H9 (cell line): ENCODE measurements at regions not wholly inside any gene's neighbourhood (a gene's known extent, or its start where the extent isn't known, plus 50 kb on each side); places are given as distances from the start of the nearest gene placed in this dataset.

ENCODE experiments used
- DNase-seq: peaks from one replicate; pipeline ENCODE4 v3.0.0-alpha.2; 2017
- H2AFZ ChIP-seq: one replicate; pipeline ENCODE4 v1.6.1; 2013; ENCODE audit warnings: mild to moderate bottlenecking, low read length, control low read depth, moderate library complexity
- H2AK5ac ChIP-seq: 2 replicates; pipeline ENCODE4 v1.6.1; 2013; ENCODE audit warnings: low read length, control low read depth, mixed read lengths; ENCODE audit not compliant: insufficient read length
- H2BK120ac ChIP-seq: one replicate; pipeline ENCODE4 v1.6.1; 2013; ENCODE audit warnings: low read depth, mild to moderate bottlenecking, low read length, control low read depth, inconsistent platforms; ENCODE audit not compliant: poor library complexity, severe bottlenecking
- H2BK12ac ChIP-seq: 2 replicates; pipeline ENCODE4 v1.6.1; 2013; ENCODE audit warnings: low read length, control low read depth, mixed read lengths, low read depth; ENCODE audit not compliant: insufficient read length
- H2BK15ac ChIP-seq: 2 replicates; pipeline ENCODE4 v1.6.1; 2013; ENCODE audit warnings: low read depth, low read length, control low read depth
- H2BK20ac ChIP-seq: one replicate; pipeline ENCODE4 v1.6.1; 2013; ENCODE audit warnings: low read depth, mild to moderate bottlenecking, low read length, control low read depth, inconsistent platforms; ENCODE audit not compliant: poor library complexity, severe bottlenecking
- H2BK5ac ChIP-seq: 2 replicates; pipeline ENCODE4 v1.6.1; 2013; ENCODE audit warnings: low read length, control low read depth, mixed read lengths; ENCODE audit not compliant: insufficient read length
- H3K14ac ChIP-seq: 2 replicates; pipeline ENCODE4 v1.6.1; 2013; ENCODE audit warnings: low read length, control low read depth; ENCODE audit not compliant: insufficient read depth
- H3K18ac ChIP-seq: 2 replicates; pipeline ENCODE4 v1.6.1; 2013; ENCODE audit warnings: low read depth, mild to moderate bottlenecking, mixed read lengths, low read length, control low read depth; ENCODE audit not compliant: insufficient read length
- H3K23ac ChIP-seq: 2 replicates; pipeline ENCODE4 v1.6.1; 2013; ENCODE audit warnings: low read length, control low read depth, mixed read lengths, low read depth; ENCODE audit not compliant: insufficient read length
- H3K23me2 ChIP-seq: 2 replicates; pipeline ENCODE4 v1.6.1; 2013; ENCODE audit warnings: low read depth, mild to moderate bottlenecking, mixed read lengths, low read length, control low read depth; ENCODE audit not compliant: insufficient read length, poor library complexity, severe bottlenecking
- H3K27ac ChIP-seq: 2 replicates; pipeline ENCODE4 v1.5.1; 2013; ENCODE audit warnings: low read length, control low read depth, mixed read lengths, low read depth; ENCODE audit not compliant: insufficient read length
- H3K27me3 ChIP-seq: 2 replicates; pipeline ENCODE4 v1.6.1; 2013; ENCODE audit warnings: low read length, control low read depth, inconsistent platforms; ENCODE audit not compliant: insufficient read depth
- H3K4ac ChIP-seq: 2 replicates; pipeline ENCODE4 v1.6.1; 2013; ENCODE audit warnings: low read depth, mild to moderate bottlenecking, control low read depth, inconsistent platforms, low read length, moderate library complexity
- H3K4me1 ChIP-seq: 2 replicates; pipeline ENCODE4 v1.6.1; 2013; ENCODE audit warnings: low read length, control low read depth, inconsistent platforms; ENCODE audit not compliant: insufficient read depth
- H3K4me2 ChIP-seq: 2 replicates; pipeline ENCODE4 v1.6.1; 2013; ENCODE audit warnings: low read length, control low read depth, mixed read lengths; ENCODE audit not compliant: insufficient read length, insufficient read depth
- H3K56ac ChIP-seq: 2 replicates; pipeline ENCODE4 v1.6.1; 2013; ENCODE audit warnings: low read depth, mild to moderate bottlenecking, mixed read lengths, low read length, control low read depth; ENCODE audit not compliant: insufficient read length
- H3K79me1 ChIP-seq: 2 replicates; pipeline ENCODE4 v1.6.1; 2013; ENCODE audit warnings: low read depth, mild to moderate bottlenecking, moderate library complexity, low read length, control low read depth, inconsistent platforms; ENCODE audit not compliant: insufficient read depth, poor library complexity, severe bottlenecking
- H3K79me2 ChIP-seq: 2 replicates; pipeline ENCODE4 v1.6.1; 2013; ENCODE audit warnings: low read length, control low read depth, inconsistent platforms; ENCODE audit not compliant: insufficient read depth
- H3K9ac ChIP-seq: 2 replicates; pipeline ENCODE4 v1.6.1; 2013; ENCODE audit warnings: low read length, control low read depth, mixed read lengths; ENCODE audit not compliant: insufficient read length; ENCODE audit errors: extremely low read depth
- H3K9me3 ChIP-seq: one replicate; pipeline ENCODE4 v1.6.1; 2013; ENCODE audit warnings: low read depth, low read length, inconsistent platforms; ENCODE audit not compliant: control insufficient read depth
- H3T11ph ChIP-seq: one replicate; pipeline ENCODE4 v1.6.1; 2013; ENCODE audit warnings: mild to moderate bottlenecking, low read length, control low read depth, inconsistent platforms
- H4K20me1 ChIP-seq: one replicate; pipeline ENCODE4 v1.6.1; 2013; ENCODE audit not compliant: control insufficient read depth, insufficient read length, insufficient read depth
- H4K5ac ChIP-seq: 2 replicates; pipeline ENCODE4 v1.6.1; 2013; ENCODE audit warnings: low read depth, mild to moderate bottlenecking, mixed read lengths, low read length, control low read depth; ENCODE audit not compliant: insufficient read length
- H4K8ac ChIP-seq: replicated peaks from 2 replicates; pipeline ENCODE4 v1.6.1; 2013; ENCODE audit warnings: low read length, control low read depth, mixed read lengths, low read depth; ENCODE audit not compliant: insufficient read length
- H4K91ac ChIP-seq: 2 replicates; pipeline ENCODE4 v1.6.1; 2013; ENCODE audit warnings: low read depth, mild to moderate bottlenecking, moderate library complexity, mixed read lengths, low read length, control low read depth; ENCODE audit not compliant: insufficient read length
- H3K27ac Mint-ChIP-seq, 3 experiments: 2 replicates in 2 of 3; 3 replicates in 1 of 3; pipeline ENCODE4 v1.8.0; 2020 to 2021; ENCODE audit warnings: mixed read lengths in 3 of 3, mild to moderate bottlenecking in 1 of 3, moderate library complexity in 1 of 3
- H3K27me3 Mint-ChIP-seq: 2 replicates; pipeline ENCODE4 v1.8.0; 2021; ENCODE audit warnings: low read depth, mild to moderate bottlenecking, moderate library complexity, mixed read lengths
- H3K36me3 Mint-ChIP-seq, 3 experiments: 2 replicates in 2 of 3; 3 replicates in 1 of 3; pipeline ENCODE4 v1.8.0; 2020 to 2021; ENCODE audit warnings: low read depth in 3 of 3, mixed read lengths in 3 of 3; ENCODE audit not compliant: insufficient read depth in 1 of 3
- H3K4me1 Mint-ChIP-seq, 2 experiments: 2 replicates each; pipeline ENCODE4 v1.8.0; 2020; ENCODE audit warnings: mixed read lengths in 2 of 2
- H3K4me3 Mint-ChIP-seq, 2 experiments: 2 replicates in 1 of 2; 3 replicates in 1 of 2; pipeline ENCODE4 v1.8.0; 2020 to 2021; ENCODE audit warnings: mild to moderate bottlenecking in 2 of 2, mixed read lengths in 2 of 2, moderate library complexity in 1 of 2
- H3K9me3 Mint-ChIP-seq, 2 experiments: 2 replicates in 1 of 2; 3 replicates in 1 of 2; pipeline ENCODE4 v1.8.0; 2020; ENCODE audit warnings: mild to moderate bottlenecking in 2 of 2, mixed read lengths in 2 of 2, moderate library complexity in 1 of 2
- WGBS: extraction: QIAGEN DNeasy Blood & Tissue Kit; methylation state at CpG from one replicate; pipeline ENCODE4 v1.1.7; 2013; ENCODE audit warnings: missing lambda C conversion rate, low lambda C conversion rate, mixed read lengths; ENCODE audit not compliant: insufficient read length; ENCODE audit errors: extremely low coverage; 5-methylcytosine and 5-hydroxymethylcytosine counted together
- TF ChIP-seq, protein P1 (sequence below): fragments of 200-600 bp; sonication (generic); conservative IDR thresholded peaks from 3 replicates; pipeline ENCODE4 v1.8.0; 2021; ENCODE audit warnings: antibody characterized with exemption, mild to moderate bottlenecking

DNA sequence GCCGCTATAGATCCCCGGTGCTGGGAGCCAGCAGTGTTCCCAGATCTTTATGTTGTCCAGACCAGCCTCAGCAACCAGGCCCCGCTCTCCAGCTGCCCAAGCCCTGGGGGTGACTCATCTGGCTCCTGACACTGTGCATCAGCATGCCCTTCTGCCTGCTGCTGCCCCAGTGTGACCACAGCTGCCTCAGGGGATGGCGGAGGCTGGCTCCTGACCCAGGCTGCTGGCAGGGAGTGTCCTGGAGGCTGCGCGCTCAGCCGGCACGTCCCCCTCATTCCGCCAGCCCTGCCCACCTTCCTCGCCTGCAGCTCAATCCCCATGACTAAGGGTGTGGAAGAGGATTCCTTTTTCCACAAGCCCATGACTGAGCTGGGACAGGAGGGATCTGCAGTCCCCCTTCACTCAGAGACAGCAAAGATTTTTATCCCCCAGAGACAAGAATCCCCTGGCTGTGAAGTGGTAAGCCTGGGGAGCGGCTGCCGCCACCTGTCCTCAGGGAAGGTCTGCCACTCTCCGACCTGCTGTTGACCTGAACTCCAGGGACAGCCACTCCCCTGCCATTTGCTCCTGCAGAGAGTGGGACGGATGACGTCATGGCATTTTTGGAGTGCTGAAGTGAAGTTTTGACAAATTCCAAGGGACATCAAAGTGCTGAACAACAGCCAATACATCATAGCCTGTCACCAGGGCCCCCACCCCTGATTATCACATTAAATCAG lies 182.8 kb upstream of the BMPER start:
- Histone ChIP-seq H2BK5ac (no peak overlapping the region), H3K4ac (no peak overlapping the region), H3K23ac (no peak overlapping the region), H3K23me2 (no peaks in the 10 kb centered on the region), H3K56ac (no peak overlapping the region), H3K9ac (no peak overlapping the region), H2AFZ (no peak overlapping the region), H2BK12ac (no peak overlapping the region), H4K5ac (no peak overlapping the region), H2BK120ac (no peak overlapping the region), H3K4me2 (no peak overlapping the region), H4K20me1 (no peaks in the 10 kb centered on the region), H3T11ph (no peak overlapping the region), H3K4me1 (peaks cover 3% of the 10 kb centered on the region; the same call in 1 of the 2 replicates), H4K8ac (no peak overlapping the region), H2AK5ac (no peak overlapping the region), H3K27ac (no peak overlapping the region), H3K18ac (no peak overlapping the region), H4K91ac (no peak overlapping the region), H3K79me2 (no peaks in the 10 kb centered on the region), H3K9me3 (no peaks in the 10 kb centered on the region), H3K14ac (no peak overlapping the region), H3K79me1 (no peaks in the 10 kb centered on the region), H2BK15ac (no peak overlapping the region), H3K27me3 (no peaks in the 10 kb centered on the region), H2BK20ac (no peak overlapping the region)
- TF ChIP-seq, protein P1, sequence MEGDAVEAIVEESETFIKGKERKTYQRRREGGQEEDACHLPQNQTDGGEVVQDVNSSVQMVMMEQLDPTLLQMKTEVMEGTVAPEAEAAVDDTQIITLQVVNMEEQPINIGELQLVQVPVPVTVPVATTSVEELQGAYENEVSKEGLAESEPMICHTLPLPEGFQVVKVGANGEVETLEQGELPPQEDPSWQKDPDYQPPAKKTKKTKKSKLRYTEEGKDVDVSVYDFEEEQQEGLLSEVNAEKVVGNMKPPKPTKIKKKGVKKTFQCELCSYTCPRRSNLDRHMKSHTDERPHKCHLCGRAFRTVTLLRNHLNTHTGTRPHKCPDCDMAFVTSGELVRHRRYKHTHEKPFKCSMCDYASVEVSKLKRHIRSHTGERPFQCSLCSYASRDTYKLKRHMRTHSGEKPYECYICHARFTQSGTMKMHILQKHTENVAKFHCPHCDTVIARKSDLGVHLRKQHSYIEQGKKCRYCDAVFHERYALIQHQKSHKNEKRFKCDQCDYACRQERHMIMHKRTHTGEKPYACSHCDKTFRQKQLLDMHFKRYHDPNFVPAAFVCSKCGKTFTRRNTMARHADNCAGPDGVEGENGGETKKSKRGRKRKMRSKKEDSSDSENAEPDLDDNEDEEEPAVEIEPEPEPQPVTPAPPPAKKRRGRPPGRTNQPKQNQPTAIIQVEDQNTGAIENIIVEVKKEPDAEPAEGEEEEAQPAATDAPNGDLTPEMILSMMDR, result no peak
- peaks cover 2% of the 10 kb centered on the region for H3K27me3 Mint-ChIP-seq
- DNase-seq, result peak; percentile 43
- no peak overlapping the region for H3K27ac Mint-ChIP-seq
- H3K9me3 Mint-ChIP-seq, result no peaks in the 10 kb centered on the region; a peak in 1 of 5 replicates
- H3K36me3 Mint-ChIP-seq, result no peaks in the 10 kb centered on the region
- H3K4me1 Mint-ChIP-seq, result peaks cover 18 to 20% of the 10 kb centered on the region in 2 experiments
- H3K4me3 Mint-ChIP-seq, result no peak overlapping the region
- no CpG with 5 or more reads among the region's 15 CpGs for WGBS
